ENCODE measurements at regions not wholly inside any gene's neighbourhood (a gene's known extent, or its start where the extent isn't known, plus 50 kb on each side); places are given as distances from the start of the nearest gene placed in this dataset.
"Not testable (repeated sequence)": the region's sequence is repeated elsewhere in the genome, so short reads cannot be mapped to it uniquely, and the experiment has no call there.

DNA sequence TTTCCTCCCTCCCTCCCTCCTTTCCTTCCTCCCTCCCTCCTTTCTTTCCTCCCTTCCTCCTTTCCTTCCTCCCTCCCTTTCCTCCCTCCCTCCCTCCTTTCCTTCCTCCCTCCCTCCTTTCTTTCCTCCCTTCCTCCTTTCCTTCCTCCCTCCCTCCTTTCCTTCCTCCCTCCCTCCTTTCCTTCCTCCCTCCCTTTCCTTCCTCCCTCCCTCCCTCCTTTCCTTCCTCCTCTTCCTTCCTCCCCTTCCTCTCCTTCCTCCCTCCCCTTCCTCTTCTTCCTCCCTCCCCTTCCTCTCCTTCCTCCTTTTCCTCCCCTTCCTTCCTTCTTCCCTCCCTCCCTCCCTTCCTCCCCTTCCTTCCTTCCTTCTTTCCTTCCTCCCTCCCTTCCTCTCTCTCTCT lies 748.5 kb downstream of the EPHA4 start:
- not testable (repeated sequence) for DNase-seq

DNA sequence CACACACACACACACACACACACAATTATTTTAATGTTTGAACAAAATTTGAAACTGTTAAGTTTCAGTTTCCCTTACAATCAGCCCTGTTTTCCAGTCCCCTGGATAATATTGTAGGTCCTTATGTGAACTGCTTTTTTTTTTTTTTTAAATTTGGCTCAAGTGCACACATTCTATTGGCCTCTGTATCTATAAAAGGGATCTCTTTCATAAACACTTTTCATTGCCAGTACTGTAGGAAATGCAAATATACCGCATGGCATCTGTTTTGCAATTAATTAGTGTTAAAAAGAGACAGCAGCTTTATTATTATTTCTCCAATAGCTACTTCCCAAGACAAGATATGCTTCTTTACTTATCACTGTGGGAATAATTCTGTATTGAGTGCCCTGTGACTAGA lies 738.7 kb downstream of the EPHA4 start:
- DNase-seq = no peak

DNA sequence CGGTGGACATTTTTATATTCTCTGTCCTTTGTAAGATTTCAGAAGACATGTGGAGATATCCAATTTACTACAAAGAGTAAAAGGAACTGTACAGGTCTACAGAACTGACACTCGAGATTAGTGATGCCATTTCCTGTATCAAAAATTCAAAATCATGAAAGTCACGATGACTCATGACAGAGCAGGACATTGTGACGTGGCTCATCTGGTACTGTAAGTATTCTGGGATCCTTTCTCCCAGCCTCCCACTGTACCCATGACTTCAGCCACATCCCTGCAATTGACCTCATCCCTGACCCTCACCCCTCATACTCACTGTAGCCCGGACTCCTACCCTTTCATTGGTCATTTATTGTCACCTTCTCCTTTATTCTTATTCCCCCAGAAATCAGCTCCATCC lies 736.5 kb downstream of the EPHA4 start:
- no peak for DNase-seq

DNA sequence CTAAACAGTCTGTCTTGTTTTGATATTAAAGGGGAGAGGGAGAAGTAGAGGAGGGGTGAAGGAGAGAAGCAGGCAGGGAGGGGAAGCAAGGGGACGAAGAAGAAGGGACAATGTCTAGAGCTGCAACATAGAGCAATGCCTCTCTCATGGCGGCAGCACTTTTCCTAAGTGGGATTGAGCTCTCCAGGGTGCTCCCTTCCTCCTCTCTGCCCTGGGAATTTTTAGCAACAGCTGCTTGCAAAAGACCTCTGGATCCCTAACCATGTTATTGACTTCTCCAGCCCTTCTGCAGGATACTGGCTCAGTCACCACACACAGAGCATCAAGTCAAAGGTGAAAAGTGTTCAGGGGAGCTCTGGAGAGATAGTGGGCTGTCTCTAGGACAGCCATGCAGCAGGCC lies 734.9 kb downstream of the EPHA4 start:
- no peak for DNase-seq

DNA sequence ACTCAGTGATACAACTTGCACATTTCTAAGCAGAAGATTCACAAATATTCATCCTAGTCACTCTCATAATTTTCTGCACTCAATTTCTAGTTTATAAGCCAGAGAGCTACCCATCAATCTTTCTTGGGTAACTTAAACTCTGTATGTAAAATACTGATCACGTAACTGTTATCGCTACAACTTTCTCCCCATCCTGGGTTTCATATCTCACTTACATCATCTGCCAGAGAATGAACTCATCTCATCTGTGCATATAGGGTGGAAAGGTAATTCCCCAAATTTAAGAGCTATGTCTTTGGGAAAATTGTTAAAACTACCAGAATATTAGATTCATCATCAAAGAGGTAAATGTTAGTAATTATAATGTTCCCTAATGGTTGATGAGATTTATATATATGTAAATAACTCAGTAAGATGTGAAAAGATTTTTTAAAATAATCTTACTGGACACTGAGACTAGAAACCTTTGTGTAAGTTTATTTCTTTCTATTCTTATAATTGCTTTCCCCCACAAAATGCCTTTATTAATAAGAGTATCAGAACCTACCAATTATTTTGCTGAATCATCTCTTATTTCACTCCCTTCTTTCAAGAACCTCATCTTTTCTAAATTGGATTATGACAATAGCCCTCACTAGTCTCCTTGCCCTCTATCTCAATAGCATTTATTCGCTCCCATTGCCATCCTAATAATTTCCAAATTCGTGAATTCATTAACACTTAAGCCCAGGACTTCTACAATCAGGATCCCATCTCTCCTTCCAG lies 729.0 kb downstream of the EPHA4 start:
- no peak for DNase-seq

DNA sequence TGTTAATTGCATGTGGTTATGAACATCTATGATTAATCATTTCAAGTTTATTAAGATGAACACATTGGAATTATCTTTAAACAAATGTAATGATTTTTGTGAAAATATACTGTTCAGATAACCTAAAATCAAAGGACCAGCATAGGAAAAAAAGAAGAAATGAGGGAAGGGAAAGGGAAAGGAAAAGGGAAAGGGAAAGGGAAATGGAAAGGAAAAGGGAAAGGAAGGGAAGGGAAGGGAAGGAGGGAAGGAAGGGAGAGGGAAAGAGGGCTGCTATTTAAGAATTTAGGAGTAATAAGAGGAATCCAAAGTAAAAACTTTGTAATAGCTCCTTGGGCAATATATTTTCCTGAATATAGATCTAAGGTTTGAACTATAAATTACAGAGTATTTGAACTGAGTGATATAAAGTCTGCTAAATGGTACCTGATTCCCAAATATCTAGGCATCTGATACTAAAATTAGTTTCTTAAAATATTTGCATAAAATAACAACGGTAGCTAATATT lies 726.3 kb downstream of the EPHA4 start:
- DNase-seq = no peak

DNA sequence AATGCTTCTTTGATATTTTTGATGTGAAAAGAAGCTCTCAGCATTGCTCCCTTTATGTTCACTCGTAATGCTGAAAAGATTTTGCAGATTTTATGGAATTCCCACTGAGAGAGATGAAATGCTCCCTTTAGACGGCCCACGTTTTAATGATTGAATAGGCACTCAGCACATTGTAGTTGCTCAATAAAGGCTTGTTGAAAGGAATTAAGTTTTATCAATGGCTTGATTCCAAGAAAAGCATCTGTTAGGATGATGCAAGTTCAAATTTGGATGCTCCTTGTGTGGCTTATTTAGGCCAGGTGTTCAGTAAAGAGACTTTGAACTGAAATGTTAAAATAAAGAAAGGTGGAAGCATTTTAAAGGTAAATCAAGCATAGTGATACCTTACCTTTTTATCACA lies 725.1 kb downstream of the EPHA4 start:
- DNase-seq = no peak

DNA sequence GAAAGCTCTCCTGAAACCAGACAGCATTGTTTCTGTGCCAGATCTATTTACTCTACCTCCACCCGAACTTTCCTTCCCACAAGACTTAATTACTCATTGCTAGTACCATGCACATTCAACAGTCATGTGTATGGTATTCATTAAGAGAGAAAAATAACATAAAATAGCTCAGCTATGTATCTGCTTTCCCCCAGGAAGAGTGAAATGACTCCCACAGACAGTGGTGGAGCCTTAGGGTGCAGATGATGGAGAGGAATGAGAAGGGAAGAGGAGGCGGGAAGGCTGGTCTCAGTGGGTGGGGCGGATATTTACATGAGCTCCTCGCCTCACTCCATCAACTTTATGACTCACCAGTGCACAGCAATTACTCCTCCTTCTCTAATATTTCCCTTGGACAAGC lies 724.5 kb downstream of the EPHA4 start:
- no peak for DNase-seq

DNA sequence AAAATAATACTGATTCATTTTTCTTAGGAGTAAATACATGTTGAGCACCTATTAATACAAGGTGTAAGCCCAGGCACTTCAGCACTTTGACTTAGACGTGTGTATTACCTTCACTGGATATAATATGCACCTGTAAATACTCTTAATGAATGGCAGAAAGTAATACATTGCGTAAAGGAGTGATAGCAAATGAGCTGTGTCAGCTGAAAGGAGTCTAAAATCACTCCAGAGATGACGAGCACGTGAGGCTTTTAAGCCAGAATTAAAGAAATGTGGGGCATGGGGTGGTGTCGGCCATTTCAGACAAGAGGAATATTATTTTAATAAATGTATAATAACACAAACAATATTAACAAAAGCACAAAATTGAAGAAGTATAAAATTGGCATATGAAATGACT lies 722.7 kb downstream of the EPHA4 start:
- DNase-seq = no peak

DNA sequence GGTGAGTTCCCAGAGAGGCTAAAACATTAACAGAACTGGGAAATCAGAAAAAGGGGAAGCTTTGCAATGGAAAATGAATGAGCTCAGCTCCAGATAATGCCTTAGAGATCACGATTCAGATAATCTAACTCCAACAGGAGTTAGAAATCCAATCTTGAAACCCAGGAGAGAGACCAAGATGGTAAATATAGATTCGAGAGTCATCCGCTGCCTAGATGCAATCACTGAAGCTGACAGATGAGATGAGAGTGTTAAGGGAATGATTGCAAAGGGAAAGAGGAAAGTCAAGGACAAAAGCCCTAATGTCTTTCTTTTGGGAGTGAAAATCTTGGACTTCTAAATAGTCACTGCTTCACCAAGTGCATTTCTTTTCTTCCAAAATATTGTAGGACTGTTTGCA lies 722.0 kb downstream of the EPHA4 start:
- DNase-seq = no peak

DNA sequence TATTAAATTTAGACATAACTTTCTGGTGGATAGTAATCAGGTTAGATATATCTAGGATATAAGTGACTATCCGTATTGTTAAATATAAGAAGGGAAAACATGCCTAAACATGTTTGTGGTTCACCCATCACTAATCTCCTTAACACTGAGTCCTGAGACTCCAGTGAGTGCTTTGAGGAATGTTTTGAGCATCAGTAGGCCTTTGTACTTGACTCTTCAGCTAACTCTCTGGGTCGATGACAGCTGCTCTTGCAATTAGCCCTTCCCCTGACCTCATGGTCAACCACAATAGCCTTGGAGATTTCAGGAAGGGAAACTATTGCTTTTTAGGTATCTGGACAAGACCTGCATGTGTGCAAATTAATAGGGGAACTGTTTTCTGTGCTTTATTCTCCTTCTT lies 716.8 kb downstream of the EPHA4 start:
- no peak for DNase-seq

DNA sequence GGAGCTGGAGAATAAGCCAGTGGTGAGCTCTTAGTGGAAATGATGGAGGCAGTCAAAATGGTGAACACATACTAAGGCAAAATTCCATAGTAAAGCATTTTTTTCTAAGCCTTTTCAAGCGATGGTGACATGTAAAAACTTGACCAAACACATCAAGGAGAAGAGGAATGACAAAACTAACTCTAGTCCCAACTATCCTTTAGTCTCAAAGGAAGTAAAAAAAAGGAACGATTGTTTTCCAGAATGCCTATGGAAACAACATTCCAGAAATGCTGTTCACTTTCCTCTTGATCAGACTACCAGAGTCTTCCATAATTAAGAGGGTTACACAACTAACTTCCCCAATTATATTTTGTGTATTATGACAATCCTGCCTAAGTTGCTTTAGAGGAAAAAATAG lies 715.6 kb downstream of the EPHA4 start:
- no peak for DNase-seq

DNA sequence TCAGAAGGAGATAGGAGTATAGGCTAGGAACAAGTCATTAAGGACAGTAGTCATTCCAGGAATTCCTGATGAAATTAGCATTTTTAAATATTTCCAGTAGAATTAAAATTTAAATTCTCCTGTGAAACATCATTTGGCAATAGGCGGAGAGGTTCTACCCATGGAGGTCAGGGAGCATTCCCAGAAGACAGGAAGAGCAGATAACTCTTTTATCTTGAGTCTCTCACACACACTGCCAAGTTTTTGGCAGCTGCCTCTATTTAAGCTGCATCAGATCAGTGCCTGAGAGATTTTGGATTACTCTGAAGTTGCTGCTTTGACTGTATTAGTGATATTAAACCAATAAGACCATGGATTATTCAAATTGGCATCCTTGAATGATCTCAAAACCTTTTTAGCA lies 714.7 kb downstream of the EPHA4 start:
- DNase-seq = no peak

DNA sequence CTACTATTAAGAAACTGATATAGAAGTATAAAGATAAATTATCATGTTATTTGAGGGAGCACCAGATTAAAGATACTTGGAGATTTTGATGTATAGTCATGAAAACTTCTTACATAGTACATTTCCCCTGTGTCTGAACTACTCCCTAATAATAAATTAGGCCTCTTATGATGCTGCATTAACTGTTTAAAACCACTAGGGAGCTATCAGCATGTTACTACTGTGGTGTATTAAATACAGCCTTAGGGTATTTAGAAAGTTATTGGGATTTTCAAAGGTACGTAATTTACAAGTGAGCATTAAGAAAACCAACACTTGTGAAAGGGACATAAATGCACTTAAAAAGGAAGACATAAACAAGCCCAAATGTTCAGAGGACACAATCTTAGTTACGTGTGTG lies 714.0 kb downstream of the EPHA4 start:
- no peak for DNase-seq

DNA sequence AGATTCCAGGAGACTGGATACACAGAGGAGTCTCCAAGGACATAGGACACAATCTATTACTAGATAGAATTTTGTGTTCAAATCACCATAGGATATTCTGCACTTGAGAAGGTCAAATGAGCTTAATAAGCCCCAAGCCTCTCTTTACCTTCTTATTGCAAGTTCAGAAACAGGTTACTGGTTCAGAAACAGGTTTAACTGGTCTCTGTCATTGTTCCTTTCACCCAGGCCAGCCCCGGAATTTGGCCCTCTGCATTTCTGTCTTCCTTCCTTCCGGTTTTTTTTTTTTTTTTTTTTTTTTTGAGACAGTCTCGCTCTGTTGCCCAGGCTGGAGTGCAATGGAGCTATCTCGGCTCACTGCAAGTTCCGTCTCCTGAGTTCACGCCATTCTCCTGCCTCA lies 700.2 kb downstream of the EPHA4 start:
- no peak for DNase-seq

DNA sequence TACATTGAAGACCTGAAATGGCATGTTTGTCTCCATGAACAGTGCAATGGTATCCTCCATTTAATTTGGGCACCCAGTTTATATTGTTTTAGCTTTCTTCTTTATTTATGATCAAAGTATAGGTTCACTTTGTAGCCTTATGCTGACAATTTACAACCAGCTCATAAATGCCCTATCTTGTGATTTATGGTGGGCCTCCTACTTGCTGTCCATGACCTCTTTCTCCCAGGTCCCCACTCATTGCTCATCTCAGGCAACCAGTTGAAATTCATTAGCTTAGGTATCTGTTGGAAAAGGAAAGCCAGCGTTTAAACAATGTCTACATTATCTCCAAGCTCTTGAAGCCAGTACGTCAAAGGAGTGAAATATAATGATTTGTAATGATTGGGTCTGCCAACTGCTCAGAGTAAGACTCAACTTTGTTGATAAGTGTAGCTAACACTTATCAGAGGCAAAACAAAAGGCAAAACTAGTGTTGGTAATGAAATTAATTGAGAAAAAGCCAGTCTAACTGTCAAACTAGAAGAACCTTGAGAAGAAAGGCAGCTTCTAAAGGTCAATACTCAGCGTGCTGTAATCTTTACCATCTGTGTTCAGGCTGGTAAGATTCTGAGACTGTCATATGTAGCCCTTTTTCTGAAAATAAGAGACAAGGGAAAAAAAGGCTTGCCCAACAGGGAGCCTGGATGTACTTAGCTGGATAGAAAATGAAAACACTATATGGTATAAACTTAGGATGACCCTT lies 695.9 kb downstream of the EPHA4 start:
- DNase-seq = no peak

DNA sequence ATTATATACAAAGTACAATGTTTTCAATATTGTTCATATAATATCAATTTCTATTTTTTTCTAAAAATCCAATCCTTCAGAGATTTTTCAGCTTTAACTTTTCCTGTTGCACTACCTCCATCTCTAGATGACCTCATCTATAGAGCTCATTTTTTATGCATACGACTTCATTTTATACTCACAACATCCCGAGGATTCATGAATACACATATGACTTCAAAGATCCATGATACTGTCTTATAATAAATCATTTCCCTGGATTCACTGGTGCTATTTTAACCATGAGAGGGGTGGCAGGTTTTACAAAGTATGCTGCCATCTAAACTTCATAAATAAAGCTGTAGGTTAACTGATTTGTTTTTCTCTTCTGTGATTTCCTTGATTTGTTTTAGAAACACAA lies 694.6 kb downstream of the EPHA4 start:
- no peak for DNase-seq

DNA sequence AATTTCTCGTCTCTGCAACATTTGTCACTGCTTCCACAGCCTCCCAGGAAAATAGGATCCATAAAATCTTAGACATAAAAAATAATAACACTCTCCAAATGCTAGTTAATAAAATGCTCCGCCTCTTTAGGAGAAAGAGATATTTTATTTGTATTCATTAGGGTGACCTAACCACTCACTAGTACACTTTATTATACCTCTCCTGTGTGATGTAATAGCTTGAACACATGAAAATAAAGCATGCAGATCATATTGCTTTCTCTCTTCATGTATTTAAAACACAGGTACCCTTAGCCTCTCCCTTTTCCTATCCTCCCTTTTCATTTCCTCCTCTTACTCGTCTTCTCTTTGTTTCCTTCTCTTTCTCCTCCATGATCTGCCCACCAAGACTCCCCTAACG lies 694.2 kb downstream of the EPHA4 start:
- DNase-seq = no peak

DNA sequence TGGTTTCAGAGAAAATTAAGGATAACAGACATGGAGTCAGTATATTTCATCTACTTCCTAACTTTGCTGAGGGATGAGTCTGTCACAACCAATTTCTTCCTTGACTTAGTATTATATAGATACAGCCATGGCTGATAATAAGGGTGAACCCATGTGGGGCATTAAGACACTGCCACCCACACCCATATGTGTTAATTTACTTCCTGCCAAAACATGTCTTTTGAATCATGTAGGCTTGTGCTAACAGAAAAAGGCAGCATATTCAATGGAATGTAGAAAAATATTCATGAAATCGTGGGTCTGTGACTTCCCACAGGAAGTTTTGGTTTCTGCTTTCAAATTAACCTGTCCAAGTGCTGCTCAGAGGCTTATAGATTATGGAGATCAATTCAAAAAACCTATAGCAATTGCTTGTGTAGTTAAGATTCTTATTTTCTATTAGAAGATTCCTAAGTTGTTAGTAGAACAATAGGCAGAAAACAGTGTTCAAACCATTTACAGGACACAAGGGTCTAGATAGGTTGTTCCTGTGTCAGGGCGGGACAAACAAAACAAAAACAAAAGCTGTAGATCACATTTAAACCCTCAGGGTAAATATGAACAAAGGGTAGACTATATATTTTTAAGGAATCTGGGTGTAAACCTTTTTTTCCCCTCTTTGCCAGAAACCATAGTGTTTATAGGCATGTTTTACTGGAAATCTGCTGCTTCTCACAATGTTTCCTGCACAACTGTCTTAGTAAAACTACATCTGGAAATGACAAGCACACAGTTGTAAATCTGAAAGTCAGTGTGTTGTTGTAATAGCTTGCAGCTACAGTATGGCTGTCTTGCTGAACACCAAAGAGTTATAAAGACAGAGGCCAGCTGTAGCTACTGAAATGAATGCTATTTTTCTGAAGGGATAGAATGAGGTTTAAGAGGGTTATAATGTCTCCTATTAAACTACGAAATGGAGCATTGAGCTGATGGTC lies 691.2 kb downstream of the EPHA4 start:
- no peak for DNase-seq

DNA sequence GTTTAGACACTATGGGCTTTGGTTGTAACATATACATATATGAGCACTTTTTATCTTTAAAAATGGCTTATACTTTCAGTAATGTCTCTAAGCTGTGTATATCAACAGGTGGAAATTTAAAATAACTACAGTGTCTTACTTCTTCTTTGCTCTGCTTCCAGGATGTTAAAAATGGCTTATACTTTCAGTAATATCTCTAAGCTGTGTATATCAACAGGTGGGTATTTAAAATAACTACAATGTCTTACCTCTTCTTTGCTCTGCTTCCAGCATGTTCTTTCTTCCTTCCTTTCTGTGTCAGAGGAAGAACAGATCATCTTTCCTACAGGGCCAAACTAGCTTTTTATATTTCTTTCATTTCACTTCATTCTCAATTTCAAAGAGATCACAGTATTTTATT lies 689.6 kb downstream of the EPHA4 start:
- no peak for DNase-seq

DNA sequence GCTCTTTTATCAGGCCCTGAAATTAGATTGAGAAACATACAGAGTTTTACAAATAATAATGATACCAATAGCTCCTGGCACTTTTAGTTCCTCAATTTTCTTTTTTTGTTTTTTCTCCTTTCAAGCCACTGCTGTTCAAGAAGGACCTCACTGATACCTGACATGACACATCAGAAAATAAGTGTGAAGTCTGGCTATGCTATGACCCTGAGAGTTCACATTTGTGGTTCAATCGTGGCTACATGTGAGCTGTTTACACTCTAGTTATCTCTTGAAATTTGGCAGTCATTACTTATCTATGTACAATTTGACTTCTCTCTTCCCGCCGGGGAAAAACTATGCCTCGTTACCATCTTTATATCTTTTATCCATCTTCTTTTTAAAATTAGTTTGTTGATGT lies 686.5 kb downstream of the EPHA4 start:
- no peak for DNase-seq

DNA sequence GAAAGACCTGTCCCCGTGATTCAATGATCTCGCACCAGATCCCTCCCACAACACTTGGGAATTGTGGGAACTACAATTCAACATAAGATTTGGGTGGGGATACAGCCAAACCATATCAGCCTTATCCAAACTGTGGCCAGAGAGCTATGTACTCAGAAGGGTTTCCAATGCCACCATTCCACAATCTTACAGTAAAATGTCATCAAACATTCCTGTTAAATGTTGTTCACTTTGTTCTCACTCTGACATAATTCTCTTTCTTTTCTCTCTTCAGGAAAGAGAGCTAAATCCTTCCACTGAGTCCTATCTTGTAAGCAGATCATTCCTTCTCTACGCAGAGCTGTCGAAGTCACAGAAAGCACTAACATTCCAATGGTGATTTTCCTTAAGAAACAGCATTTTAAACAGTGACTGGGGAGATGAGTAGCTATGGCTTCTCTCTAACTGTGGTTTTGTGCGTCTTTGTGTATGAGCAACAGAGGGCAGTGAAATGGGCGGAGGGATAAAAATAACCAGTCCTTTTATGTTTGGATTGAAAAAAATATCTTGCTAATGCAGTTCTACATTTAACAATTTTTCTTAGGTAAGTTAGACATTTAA lies 684.7 kb downstream of the EPHA4 start:
- no peak for DNase-seq

DNA sequence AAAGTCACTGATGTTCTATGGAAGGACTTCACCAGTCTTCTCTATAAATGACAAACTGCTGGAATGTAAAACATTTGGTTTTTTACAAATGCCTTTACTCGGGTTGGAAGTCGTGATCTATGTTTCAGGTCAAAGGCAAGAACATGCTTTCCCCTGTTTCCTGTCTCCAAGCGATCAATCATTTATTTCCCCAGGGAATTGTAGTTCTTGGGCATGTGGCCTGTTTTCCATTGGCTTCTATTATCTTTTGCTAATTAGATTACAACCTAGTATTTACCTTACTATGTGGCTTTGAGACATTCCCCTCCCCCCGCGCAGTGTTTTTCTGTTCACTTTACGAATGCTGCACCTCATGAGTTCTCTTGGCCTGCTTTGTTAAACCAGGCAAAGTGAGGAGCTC lies 684.2 kb downstream of the EPHA4 start:
- no peak for DNase-seq
